ENCODE measurements at regions not wholly inside any gene's neighbourhood (a gene's known extent, or its start where the extent isn't known, plus 50 kb on each side); places are given as distances from the start of the nearest gene placed in this dataset.

GRCh38 chr12:46914336-46914735 lies 88.5 kb upstream of the SLC38A4 start:
- FAIRE-seq = no peak

- no peak for FAIRE-seq
Measured at GRCh38 chr12:46915082-46915481, 89.3 kb upstream of the SLC38A4 start.

GRCh38 chr12:46915836-46916235 lies 90.0 kb upstream of the SLC38A4 start:
- no peak for FAIRE-seq

- no peak for FAIRE-seq
Measured at GRCh38 chr12:46916796-46917419, 91.1 kb upstream of the SLC38A4 start.

GRCh38 chr12:46917821-46918220 lies 92.0 kb upstream of the SLC38A4 start:
- FAIRE-seq = no peak

GRCh38 chr12:46918631-46919030 lies 92.8 kb upstream of the SLC38A4 start:
- FAIRE-seq = no peak

- no peak for FAIRE-seq
Measured at GRCh38 chr12:46919666-46920400, 94.0 kb upstream of the SLC38A4 start.

GRCh38 chr12:46920499-46920898 lies 94.7 kb upstream of the SLC38A4 start:
- FAIRE-seq = no peak

GRCh38 chr12:46921048-46921763 lies 95.4 kb upstream of the SLC38A4 start:
- no peak for FAIRE-seq

GRCh38 chr12:46921764-46922133 lies 96.0 kb upstream of the SLC38A4 start:
- FAIRE-seq = no peak

GRCh38 chr12:46926526-46926925 lies 100.7 kb upstream of the SLC38A4 start:
- FAIRE-seq = no peak

- FAIRE-seq = no peak
Measured at GRCh38 chr12:46930101-46930500, 104.3 kb upstream of the SLC38A4 start.

- FAIRE-seq = peak; percentile 85
Measured at GRCh38 chr12:46933947-46934346, 108.2 kb upstream of the SLC38A4 start.

GRCh38 chr12:46934374-46935111 lies 108.7 kb upstream of the SLC38A4 start:
- no peak for FAIRE-seq

- FAIRE-seq = peak; percentile 70
Measured at GRCh38 chr12:46935271-46935847, 109.6 kb upstream of the SLC38A4 start.

- FAIRE-seq = no peak
Measured at GRCh38 chr12:46936042-46936441, 110.2 kb upstream of the SLC38A4 start.

GRCh38 chr12:46938071-46938678 lies 112.4 kb upstream of the SLC38A4 start:
- FAIRE-seq = no peak

- FAIRE-seq = no peak
Measured at GRCh38 chr12:46941981-46942380, 116.2 kb upstream of the SLC38A4 start.

- no peak for FAIRE-seq
Measured at GRCh38 chr12:46942579-46942978, 116.8 kb upstream of the SLC38A4 start.

GRCh38 chr12:46944088-46944487 lies 118.3 kb upstream of the SLC38A4 start:
- FAIRE-seq = no peak

- no peak for FAIRE-seq
Measured at GRCh38 chr12:46944771-46945170, 119.0 kb upstream of the SLC38A4 start.

GRCh38 chr12:46945591-46945990 lies 119.8 kb upstream of the SLC38A4 start:
- FAIRE-seq = no peak

GRCh38 chr12:46946137-46946536 lies 120.3 kb upstream of the SLC38A4 start:
- FAIRE-seq = no peak
